ENCODE measurements at regions not wholly inside any gene's neighbourhood (a gene's known extent, or its start where the extent isn't known, plus 50 kb on each side); places are given as distances from the start of the nearest gene placed in this dataset.
A peak's percentile ranks its signal among the peaks of the same experiment; 100 is the strongest.

DNA sequence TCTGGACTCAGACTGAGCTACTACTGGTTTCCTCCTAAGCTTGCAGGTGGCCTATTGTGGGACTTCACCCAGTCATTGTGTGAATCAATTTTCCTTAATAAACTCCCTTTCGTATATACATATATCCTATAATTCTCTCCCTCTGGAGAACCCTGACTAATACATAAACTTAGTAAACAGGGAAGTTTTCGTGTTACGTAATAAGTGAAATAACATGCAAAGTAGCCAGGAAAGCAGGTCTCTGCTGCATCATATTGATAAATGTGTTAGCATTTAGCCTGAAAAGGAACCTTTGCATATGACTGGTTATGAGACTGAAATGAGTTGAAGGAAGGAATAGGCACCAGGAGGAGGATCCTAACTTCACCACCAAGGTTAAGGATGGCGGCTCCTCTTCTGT, 527.2 kb upstream of the FAM98A start:
- no peak for DNase-seq

DNA sequence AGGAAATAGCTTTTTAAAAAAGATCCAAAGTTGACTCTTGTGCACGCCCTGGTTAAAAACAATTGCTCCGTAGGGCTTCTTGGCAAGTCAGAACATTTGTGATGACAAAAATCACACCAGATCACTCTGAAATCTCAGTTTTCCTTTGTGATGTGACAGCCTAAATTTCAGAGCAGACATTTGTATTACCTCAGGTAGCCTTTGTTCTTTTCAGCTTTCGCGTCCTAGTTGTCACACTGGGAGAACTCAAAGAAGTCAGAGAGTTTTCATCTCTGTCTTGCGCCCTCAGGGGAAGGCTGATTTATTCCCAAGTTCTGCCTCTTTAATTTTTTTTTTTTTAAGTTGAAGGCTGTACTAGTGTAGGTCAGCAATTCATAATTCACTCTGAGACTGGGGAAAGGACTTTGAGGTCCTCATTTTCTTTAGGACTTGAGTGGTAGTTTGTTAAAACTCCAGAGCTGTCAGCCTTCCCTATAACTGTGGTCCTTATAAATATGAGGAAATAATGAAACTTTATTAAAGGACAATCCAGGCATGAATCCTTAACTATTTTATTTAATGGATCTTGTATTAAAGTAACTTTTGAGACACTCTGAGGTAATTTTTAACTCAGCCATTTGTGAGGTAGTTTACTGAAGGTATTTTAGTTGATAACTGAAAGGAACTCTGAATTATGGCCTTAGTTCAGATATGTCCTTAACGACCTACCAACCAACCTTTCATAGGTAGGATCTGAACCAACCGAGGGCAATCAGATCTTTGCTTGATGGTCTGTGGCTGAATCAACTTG, 525.1 kb upstream of the FAM98A start:
- no peak for DNase-seq

DNA sequence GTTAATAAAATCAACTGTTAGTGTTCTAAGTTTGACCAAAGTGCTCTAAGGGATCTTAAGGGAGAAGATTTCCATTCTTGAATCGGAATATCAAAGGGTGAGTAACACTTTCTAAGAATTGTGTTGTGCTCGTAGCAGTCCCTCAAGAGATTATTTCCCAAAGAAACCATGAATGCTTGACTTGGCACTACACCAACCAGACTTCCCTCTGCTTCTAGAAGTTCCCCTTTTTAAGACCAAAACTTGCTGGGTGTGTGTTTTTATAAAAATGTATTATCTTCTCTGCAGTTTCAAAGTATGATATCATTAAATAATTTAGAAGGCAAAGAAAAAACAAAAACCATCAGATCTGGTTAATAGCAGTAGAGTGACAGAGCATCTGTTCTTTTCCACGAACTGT, 522.0 kb upstream of the FAM98A start:
- DNase-seq, result no peak

DNA sequence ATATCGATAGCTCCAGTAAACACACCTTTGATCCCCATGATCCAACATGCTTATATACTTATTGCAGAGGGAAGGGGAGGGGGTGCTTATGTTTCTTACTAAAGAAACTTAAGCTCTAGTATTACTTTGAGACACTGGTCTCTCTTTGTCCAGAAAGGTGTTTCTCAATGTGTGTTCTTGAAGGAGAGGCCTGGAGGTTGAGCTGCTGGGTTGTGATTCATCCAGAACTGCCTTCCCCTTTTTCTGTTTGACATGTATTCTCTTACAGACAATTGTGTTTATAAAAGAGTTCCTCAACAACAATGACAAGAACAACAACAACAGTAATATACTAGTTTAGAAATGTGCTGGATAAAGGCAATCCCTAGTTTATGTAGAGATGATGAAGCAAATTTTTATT, 516.0 kb upstream of the FAM98A start:
- no peak for DNase-seq

DNA sequence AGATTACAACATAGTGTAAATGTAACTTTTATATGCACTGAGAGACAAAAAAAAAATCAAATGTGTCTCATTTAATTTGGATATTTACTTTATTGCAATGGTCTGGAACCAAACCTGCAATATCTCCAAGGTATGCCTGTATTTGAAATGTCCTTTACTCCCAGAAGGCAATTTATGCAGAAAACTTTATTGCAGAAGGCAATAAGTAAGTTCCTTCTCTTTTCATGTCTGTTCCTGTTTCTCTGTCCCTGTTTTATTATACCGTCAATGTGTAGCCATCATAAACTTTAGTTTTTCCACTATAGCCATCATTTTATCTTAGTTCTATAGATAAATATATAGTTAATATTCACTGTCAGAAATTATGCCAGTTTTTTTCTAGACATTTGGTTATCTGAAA, 513.1 kb upstream of the FAM98A start:
- no peak for DNase-seq

DNA sequence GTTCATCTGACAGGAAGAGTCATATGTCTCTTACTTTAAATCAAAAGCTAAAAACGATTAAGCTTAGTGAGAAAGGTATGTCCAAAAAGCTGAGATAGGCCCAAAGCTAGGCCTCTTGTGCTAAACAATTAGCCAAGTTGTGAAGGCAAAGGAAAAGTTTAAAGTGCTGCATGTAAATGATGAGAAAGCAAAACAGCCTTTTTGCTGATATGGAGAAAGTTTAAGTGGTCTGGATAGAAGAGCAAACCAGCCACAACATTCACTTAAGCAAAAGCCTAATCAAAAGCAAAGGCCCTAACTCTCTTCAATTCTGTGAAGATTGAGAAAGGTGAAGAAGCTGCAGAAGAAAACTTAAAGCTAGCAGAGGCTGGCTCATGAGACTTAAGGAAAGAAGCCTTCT, 511.3 kb upstream of the FAM98A start:
- no peak for DNase-seq

DNA sequence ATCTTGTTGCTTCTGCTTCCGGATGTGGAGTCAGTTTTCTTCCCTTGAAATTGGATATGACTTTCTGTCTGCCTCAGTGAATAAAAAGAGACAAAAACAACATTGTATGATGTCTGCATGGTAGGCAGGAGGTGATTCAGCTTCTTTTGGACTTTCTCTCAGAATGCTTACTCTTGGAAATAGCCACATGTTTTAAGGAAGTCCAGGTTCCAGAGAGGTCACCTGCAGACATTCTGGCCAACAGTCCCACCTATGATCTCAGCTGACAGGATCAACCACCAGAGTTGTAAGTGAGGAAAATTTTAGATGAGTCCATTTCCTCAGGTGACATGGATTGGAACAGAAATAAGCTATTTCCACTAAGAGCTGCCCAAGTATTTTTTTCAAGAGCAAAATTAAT, 508.7 kb upstream of the FAM98A start:
- DNase-seq, result no peak

DNA sequence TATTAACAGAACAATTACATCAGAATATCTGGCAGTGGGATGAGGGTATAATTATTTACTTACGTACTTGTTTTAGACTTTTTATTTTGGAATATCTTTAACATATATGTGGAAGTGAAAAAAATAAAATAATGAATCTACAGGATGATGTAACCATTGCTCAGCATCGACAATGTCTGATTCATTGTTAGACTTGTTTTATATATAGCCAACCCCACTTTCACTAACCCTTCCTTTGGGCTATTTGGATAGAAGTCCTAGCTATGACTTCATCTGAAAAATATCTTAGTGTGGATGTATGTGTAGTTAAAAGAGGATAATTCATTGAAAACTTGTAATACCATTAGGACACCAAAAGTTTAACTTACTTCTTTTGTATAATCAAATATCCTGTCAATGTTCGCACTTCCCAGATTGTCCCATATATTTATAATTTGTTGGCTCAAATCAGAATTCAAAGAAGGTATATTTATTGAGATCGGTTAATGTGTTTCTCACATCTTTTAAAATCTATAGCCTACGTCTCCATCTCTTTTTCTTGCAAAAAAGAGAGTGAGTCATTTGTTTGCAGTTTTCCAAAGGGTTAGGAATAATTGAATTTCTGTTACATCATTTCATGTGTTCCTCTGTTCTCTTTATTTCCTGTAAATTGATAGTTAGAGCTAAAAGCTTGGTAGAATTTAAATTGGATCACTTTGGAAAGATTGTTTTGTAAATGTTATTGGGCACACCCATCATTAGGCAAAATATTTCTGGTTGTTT, 506.1 kb upstream of the FAM98A start:
- no peak for DNase-seq

DNA sequence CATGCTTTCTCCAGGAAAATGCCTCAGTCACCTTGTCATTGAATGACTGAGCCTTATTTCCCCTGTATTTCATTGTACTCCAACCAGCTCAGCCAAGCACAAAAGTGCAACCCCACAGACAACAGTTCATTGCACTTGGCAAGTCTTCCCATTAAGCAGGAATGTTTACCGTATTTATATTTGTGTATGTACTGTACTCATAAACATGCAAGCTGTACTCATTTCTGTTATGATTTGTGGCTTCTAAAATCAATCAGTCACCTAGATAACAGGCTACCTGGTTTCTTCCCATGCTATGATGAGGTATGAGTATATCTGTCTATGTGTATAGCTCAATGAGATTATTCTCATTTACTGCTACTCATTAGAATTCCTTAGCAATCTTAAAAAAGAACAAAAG, 505.5 kb upstream of the FAM98A start:
- no peak for DNase-seq

DNA sequence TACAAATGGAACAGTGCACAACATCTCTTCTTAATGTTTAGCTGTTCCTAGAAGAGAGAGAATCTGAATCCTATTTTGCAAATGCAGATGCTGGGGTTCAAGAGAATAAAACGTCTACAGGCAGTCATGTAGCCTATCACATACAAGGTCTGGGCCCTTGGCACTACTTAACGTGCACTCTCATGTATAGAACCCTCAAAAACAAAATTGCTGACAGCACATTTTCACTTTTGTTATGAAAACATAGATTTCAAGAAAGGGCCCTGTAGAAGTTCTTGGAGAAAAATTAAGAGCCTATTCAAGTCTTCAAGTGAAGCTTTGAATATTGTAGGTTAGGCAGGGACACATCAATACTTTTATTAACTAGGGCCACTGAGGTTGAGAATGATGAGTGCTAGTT, 504.3 kb upstream of the FAM98A start:
- no peak for DNase-seq

DNA sequence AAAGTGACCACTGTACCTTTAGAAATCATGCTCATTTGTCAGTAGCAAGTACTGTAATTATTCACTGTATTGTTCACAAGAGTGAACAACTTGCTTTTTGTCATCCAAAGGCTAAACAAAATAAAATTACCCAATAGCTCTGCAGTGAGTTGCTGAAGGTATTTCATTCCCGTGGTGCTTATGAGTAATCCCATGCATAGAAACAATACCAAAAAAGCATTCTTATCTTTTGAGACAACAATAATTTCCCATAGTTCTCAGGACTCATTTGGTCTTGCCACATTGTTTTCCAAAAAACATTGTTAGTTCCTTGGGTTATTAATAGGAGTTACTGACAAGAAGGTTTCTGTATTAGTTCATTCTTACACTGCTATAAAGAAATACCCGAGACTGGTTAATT, 503.2 kb upstream of the FAM98A start:
- DNase-seq, result no peak

DNA sequence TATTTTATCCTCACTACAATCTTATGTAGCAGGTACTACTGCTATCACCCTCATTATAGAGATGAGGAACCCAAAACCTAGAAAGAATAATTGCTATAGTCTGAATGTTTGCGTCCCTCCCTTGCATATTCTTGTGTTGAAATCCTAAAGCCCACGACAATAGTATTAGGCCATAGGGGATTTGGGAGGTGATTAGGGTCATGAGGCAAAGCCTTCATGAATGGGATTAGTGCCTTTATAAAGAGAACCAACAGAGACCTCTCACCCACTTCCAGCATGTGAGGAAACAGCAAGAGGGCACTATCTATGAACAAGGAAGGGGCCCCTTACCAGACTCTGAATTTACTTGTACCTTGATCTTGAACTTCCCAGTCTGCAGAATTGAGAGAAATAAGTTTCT, 500.3 kb upstream of the FAM98A start:
- DNase-seq, result no peak

DNA sequence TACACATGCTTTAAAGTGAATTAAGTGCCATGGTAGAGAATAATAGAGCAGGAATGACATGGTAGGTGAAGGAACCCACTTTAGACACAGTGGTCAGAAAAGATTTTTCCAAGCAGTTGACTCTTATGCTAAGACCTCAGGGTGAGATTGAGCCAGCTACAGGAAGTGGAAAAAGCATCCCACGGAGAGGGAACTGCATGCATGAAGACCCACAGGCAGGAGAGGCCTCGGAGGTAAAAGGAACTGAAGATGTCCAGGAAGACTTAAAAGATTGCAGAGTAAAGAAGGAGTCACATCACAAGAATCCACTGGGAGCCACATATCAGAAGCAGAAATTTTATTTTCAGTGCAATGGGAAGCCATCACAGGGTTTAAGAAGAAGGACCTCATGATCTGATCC, 499.2 kb upstream of the FAM98A start:
- DNase-seq, result no peak

DNA sequence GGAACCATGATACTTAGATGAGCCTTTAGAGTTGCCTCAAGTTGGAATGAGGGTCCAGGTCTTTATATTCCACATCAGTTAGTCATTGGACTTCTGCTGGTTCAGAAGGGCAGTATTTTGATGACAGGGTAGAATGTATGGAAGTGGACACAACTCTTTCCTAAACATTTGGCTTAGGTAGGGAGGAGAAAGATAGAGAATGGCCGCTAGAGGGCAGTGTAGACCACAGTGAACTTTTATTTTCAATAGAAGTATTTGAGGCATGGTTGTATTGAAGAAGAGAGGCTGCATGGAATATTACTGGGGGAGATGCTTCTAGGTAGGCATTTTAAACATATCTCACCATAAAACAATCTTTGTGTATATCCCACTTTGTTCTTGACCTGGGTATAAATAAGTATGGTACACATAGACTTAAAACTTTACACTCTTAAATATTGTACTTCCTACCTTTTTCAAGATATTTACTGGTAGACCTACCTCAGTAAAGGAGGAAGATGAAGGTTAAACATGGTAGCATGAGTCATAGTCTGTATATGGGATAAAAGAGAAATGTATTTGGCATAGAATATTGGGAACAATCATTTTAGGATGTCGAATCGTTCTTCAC, 497.6 kb upstream of the FAM98A start:
- DNase-seq, result peak; percentile 1

DNA sequence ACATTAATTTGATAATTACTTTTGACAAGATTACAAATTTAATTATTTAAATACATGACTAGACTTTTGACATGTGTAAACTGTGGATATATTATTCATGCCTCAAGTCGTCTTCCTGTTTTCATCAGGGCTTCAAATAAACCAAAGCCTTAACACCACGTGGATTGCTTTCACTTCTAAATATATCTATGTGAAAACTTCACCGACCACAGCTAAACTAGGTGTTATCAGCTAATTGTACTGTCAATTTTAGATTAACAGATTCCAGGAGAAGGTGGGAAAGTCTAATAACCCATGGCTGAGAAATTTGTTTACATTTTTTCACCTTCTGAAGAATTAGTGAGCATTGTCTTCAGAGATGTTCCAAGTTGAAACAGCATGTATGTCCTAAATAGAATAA, 494.7 kb upstream of the FAM98A start:
- DNase-seq, result no peak

DNA sequence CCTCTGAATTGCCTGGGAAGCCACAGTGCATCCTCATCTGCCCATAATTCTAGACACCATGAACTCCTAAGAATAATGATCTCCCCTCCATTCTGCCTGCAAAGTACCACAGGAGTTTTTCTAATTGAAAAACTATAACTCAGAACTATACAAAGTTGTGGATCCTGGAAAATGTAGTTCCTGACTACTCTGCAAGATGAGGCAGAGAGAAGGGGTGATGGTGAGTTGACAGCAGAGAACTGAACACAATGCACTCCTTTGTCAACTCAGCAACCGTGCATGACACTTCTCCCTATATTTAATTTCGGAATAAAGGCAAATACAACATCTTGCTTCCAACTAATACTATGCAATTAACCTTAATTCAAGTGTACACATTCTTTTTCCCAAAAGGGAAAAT, 471.1 kb upstream of the FAM98A start:
- no peak for DNase-seq

DNA sequence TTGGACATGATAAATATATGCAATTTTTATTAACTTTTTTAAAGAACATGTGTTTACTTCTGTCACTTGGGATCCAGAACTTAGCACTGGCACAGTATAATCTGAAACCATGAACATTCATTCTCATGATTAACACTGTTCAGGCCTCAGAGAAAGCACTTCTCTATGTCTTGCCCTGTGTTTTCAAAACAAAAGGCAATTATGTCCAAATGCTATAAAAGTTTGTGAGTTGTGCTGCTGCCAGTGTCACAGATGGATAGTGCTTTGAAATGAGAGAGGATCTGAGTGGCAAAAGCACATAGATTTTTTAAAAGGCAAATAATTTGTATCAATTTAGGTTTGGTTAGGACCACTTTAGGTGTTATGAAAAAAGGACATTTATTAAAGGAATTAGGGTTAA, 470.5 kb upstream of the FAM98A start:
- DNase-seq, result no peak

DNA sequence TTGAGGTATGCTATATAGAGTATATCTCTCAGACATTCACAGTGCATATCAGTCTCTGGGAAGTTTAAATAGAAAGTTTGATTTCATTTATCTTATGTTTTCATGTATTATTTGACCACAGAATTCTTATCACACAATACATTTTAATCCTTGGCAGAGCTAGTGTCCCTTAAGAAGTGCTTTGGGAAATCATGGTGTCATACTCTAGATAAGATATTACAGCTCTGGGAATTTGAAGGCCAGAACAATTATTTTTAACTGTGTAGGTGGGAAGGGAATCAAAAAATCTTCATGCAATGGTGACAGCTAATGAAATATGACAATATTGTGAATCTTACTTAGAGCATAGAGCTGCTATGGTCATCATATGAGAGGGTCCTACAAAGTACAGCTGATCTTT, 451.3 kb upstream of the FAM98A start:
- no peak for DNase-seq

DNA sequence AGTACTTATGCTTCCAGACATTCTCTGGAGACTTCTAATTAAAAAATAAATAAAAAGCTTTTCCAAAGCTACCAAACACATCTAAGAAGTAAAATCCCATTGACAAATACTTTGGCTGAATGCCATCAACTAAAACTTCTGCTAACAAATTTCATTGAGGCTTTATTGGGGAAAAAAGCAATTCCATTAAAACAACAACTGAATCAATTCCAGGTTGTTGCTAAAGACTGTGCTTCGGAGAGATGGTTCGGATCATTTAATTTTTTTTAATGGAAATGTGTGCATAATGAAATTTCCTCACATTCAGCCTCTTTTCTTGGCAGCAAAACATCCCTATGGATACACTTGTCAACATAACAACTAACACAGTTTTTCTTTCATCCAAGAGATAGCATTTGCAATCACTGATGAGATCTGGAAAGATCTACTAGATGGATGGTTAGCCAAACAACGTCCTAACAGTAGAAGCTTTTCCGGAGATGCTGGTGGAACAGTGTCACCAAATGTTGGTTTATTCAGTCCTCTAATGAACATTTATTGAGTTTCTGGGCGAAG, 446.1 kb upstream of the FAM98A start:
- DNase-seq, result no peak

DNA sequence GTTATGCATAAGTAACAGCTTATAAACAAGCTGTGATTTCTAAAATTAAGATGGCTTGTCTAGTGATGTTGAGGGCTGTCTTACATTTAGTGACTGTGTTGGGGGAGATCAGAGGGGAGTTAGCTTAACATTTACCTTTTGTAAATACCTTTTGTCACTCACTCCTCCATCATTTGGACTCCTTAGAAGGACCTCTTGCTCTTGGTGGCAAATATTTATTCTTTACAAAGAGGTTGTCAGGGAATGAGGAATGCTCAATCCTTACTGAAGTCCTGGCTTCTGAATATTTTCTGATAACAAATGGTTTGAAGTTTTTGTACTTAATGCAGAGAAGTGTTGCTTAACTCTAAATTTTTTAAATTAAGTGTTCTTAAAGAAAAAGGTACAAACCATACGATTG, 438.8 kb upstream of the FAM98A start:
- no peak for DNase-seq

DNA sequence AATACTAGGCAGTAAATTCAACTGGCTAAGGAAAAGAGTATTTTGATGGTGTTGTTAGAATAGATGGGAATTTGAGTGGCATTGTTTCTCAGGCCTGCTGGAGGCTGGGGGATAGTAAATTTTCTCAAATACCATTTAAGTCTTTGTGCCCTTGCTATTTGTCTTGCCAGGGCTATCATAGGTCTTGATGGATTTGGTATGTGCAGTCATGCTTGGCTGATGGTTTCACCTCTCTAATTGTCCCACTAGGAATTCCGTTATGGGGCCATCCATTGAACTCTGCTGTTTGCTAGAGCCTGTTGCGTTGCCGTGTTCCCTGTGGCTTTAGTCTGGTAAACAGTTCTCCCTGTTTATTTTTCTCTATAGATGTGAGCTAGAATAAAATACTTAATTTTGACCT, 438.1 kb upstream of the FAM98A start:
- DNase-seq, result no peak

DNA sequence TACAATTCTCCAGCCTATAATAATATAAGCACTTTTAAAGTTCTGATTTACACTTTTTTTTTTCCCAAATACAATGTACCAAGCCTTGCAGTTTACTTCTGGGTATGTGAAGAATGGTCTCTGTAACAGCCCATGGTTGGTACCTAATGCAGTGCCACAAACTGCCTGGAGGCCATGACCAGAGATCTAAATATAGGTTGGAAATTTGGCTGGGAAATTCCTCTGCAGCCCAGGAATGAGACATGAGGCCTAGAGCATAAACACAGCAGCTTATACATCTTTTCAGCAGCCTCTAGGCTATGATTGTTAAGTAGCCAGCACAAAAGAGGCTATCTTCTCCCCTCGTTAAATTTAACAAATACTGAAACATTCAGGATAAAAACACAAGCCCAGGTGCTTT, 432.0 kb upstream of the FAM98A start:
- no peak for DNase-seq

DNA sequence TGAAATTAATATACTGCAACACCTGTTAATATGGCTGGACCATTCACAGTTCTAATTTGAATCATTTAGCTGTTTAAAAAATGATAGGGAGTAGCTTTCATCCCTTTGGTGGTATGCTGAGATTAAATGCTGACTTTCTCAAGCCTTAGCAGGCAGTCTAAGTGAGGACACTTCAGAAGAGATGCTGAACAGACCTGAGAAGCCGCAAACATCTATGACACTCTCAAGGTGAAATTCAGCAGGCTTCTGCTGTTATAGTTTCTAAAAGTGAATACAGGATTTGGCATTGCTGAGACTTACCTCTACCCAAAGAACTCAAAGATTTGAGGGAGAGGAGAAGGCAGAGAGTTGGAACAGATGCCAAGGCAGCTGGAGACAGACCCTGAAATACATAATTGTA, 431.2 kb upstream of the FAM98A start:
- DNase-seq, result no peak

DNA sequence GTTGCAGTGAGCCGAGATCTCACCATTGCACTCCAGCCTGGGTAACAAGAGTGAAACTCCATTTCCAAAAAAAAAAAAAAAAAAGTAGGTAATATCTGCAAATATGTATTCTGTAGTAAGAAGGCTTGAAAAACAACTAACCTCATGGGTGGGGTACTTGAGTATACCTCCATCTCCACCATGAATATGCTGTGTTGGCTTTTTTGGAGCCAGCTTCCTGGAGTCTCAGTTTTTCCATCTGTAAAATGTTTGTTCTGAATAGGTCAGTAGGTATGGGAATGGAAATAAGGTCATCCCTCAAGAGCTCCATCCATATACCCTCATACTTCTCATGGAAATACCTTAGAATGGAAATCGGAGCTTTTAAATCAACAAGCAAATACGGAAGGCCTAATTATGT, 430.0 kb upstream of the FAM98A start:
- no peak for DNase-seq

Data from NK-92 treated with Interleukin-12 subunit alpha and Interleukin-12 subunit beta, amount 100 ng/mL, for 24 hours (cell line).